ENCODE measurements at regions not wholly inside any gene's neighbourhood (a gene's known extent, or its start where the extent isn't known, plus 50 kb on each side); places are given as distances from the start of the nearest gene placed in this dataset.

- Mint-ChIP-seq H3K27ac (no peak overlapping the region), H3K4me1 (no peaks in the 10 kb centered on the region), H3K9me3 (peaks cover 0 to 3% (median 0%) of the 10 kb centered on the region in 5 donors), H3K4me3 (no peak overlapping the region), H3K36me3 (no peaks in the 10 kb centered on the region), H3K27me3 (no peaks in the 10 kb centered on the region)
- CTCF ChIA-PET, result no interaction called here
- Histone ChIP-seq H3K36me3 (ENCODE audit: insufficient read depth, low read length) (no peaks in the 10 kb centered on the region), H3K27ac (ENCODE audit: low read depth, low read length) (no peak overlapping the region), H3K27me3 (ENCODE audit: insufficient read depth, low read length, poor library complexity, severe bottlenecking) (no peaks in the 10 kb centered on the region), H3K9me3 (ENCODE audit: low read length) (no peaks in the 10 kb centered on the region), H3K4me1 (ENCODE audit: insufficient read depth, low read length) (no peaks in the 10 kb centered on the region), H3K4me3 (ENCODE audit: low read length) (no peak overlapping the region)
- POLR2A ChIA-PET, result no interaction called here
- DNase-seq, result no peak
Measured at GRCh38 chr2:156903335-156903734, 354.2 kb upstream of the GALNT5 start.

- no peaks in the 10 kb centered on the region for H3K9me3 ChIP-seq (ENCODE audit: low read length)
- no peak overlapping the region for H3K27ac ChIP-seq (ENCODE audit: low read depth, low read length)
- no peak for DNase-seq
- Mint-ChIP-seq H3K27ac (no peak overlapping the region), H3K9me3 (no peaks in the 10 kb centered on the region), H3K36me3 (no peaks in the 10 kb centered on the region), H3K4me1 (no peaks in the 10 kb centered on the region), H3K4me3 (no peak overlapping the region), H3K27me3 (no peaks in the 10 kb centered on the region)
- H3K4me3 ChIP-seq (ENCODE audit: low read length), result no peak overlapping the region
- POLR2A ChIA-PET, result no interaction called here
- no peaks in the 10 kb centered on the region for H3K27me3 ChIP-seq (ENCODE audit: insufficient read depth, low read length, poor library complexity, severe bottlenecking)
- no peaks in the 10 kb centered on the region for H3K4me1 ChIP-seq (ENCODE audit: insufficient read depth, low read length)
- CTCF ChIA-PET, result no interaction called here
- H3K36me3 ChIP-seq (ENCODE audit: insufficient read depth, low read length), result no peaks in the 10 kb centered on the region
Measured at GRCh38 chr2:156907806-156908205, 349.7 kb upstream of the GALNT5 start.

DNA sequence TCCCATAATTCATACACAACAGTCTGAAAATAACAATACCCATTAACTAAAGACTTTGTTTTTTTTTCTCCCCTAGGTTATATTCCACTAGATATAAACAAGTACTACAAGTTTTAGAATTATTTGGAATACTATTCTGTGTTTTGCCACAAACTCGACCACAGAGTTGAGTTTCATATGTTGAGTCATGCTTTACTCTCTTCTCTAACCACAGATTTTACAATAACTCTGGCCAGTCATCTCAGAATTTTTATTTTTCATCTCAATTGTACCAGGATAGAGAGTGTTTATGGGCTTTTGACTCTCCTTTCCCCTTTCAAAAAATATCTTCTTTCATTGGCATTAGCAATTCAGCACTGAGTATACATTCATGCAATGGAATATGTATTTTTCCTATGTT, 348.7 kb upstream of the GALNT5 start:
- no peak overlapping the region for H3K4me3 Mint-ChIP-seq
- Histone ChIP-seq H3K27ac (ENCODE audit: low read depth, low read length) (no peak overlapping the region), H3K4me1 (ENCODE audit: insufficient read depth, low read length) (no peaks in the 10 kb centered on the region), H3K9me3 (ENCODE audit: low read length) (no peaks in the 10 kb centered on the region), H3K27me3 (ENCODE audit: insufficient read depth, low read length, poor library complexity, severe bottlenecking) (no peaks in the 10 kb centered on the region), H3K36me3 (ENCODE audit: insufficient read depth, low read length) (no peaks in the 10 kb centered on the region), H3K4me3 (ENCODE audit: low read length) (no peak overlapping the region)
- no peaks in the 10 kb centered on the region for H3K9me3 Mint-ChIP-seq
- H3K27ac Mint-ChIP-seq, result no peak overlapping the region
- no peaks in the 10 kb centered on the region for H3K36me3 Mint-ChIP-seq
- H3K4me1 Mint-ChIP-seq, result no peaks in the 10 kb centered on the region
- ChIA-PET CTCF (no interaction called here), POLR2A (no interaction called here)
- no peaks in the 10 kb centered on the region for H3K27me3 Mint-ChIP-seq
- DNase-seq, result no peak

- DNase-seq, result no peak
- Histone ChIP-seq H3K36me3 (ENCODE audit: insufficient read depth, low read length) (no peaks in the 10 kb centered on the region), H3K27me3 (ENCODE audit: insufficient read depth, low read length, poor library complexity, severe bottlenecking) (no peaks in the 10 kb centered on the region), H3K27ac (ENCODE audit: low read depth, low read length) (no peak overlapping the region), H3K9me3 (ENCODE audit: low read length) (no peaks in the 10 kb centered on the region), H3K4me3 (ENCODE audit: low read length) (no peak overlapping the region), H3K4me1 (ENCODE audit: insufficient read depth, low read length) (no peaks in the 10 kb centered on the region)
- H3K4me3 Mint-ChIP-seq, result no peak overlapping the region
- POLR2A ChIA-PET, result no interaction called here
- H3K36me3 Mint-ChIP-seq, result no peaks in the 10 kb centered on the region
- no peaks in the 10 kb centered on the region for H3K9me3 Mint-ChIP-seq
- no peaks in the 10 kb centered on the region for H3K27me3 Mint-ChIP-seq
- CTCF ChIA-PET, result no interaction called here
- H3K27ac Mint-ChIP-seq, result no peak overlapping the region
- H3K4me1 Mint-ChIP-seq, result no peaks in the 10 kb centered on the region
Measured at GRCh38 chr2:156909983-156910382, 347.5 kb upstream of the GALNT5 start.

DNA sequence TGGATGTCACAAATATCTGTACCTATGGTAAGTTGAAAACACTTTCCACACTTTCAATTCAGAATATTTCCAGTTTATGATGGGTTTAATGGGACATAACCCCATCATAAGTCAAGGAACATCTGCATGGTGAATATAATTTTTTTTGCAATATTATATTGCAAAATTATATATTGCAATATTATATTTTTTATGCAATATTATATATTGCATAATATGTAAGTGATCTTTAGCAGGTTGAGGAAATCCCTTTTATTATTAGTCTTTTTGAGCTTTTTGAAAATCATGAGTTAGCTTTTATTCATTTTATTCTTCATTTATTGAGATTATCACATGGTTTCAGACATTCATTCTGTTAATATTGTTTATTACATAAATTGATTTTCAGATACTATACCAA, 342.2 kb upstream of the GALNT5 start:
- POLR2A ChIA-PET, result no interaction called here
- H3K4me1 Mint-ChIP-seq, result no peaks in the 10 kb centered on the region
- Histone ChIP-seq H3K9me3 (ENCODE audit: low read length) (no peaks in the 10 kb centered on the region), H3K27me3 (ENCODE audit: insufficient read depth, low read length, poor library complexity, severe bottlenecking) (no peaks in the 10 kb centered on the region), H3K4me1 (ENCODE audit: insufficient read depth, low read length) (no peaks in the 10 kb centered on the region), H3K27ac (ENCODE audit: low read depth, low read length) (no peak overlapping the region), H3K36me3 (ENCODE audit: insufficient read depth, low read length) (no peaks in the 10 kb centered on the region), H3K4me3 (ENCODE audit: low read length) (no peak overlapping the region)
- peaks cover 0 to 6% (median 5%) of the 10 kb centered on the region in 5 donors for H3K9me3 Mint-ChIP-seq
- no peak overlapping the region for H3K27ac Mint-ChIP-seq
- no peak overlapping the region for H3K4me3 Mint-ChIP-seq
- CTCF ChIA-PET, result no interaction called here
- H3K36me3 Mint-ChIP-seq, result no peaks in the 10 kb centered on the region
- H3K27me3 Mint-ChIP-seq, result no peaks in the 10 kb centered on the region
- no peak for DNase-seq

- DNase-seq, result no peak
- Histone ChIP-seq H3K27me3 (ENCODE audit: insufficient read depth, low read length, poor library complexity, severe bottlenecking) (no peaks in the 10 kb centered on the region), H3K27ac (ENCODE audit: low read depth, low read length) (no peak overlapping the region), H3K36me3 (ENCODE audit: insufficient read depth, low read length) (no peaks in the 10 kb centered on the region), H3K4me1 (ENCODE audit: insufficient read depth, low read length) (no peaks in the 10 kb centered on the region), H3K4me3 (ENCODE audit: low read length) (no peak overlapping the region), H3K9me3 (ENCODE audit: low read length) (no peaks in the 10 kb centered on the region)
- ChIA-PET CTCF (no interaction called here), POLR2A (no interaction called here)
- peaks cover 3 to 12% (median 8%) of the 10 kb centered on the region in 5 donors for H3K9me3 Mint-ChIP-seq
- no peaks in the 10 kb centered on the region for H3K4me1 Mint-ChIP-seq
- no peak overlapping the region for H3K4me3 Mint-ChIP-seq
- H3K27ac Mint-ChIP-seq, result peak overlapping the region in 1 of 8 donors; percentile 46
- H3K27me3 Mint-ChIP-seq, result no peaks in the 10 kb centered on the region
- H3K36me3 Mint-ChIP-seq, result peaks cover 0 to 3% (median 0%) of the 10 kb centered on the region in 3 donors
Measured at GRCh38 chr2:156918410-156918809, 339.1 kb upstream of the GALNT5 start.

GRCh38 chr2:156930423-156930822, 327.1 kb upstream of the GALNT5 start:
- CTCF ChIA-PET, result no interaction called here
- H3K4me1 Mint-ChIP-seq, result no peaks in the 10 kb centered on the region
- no peak overlapping the region for H3K4me3 Mint-ChIP-seq

DNA sequence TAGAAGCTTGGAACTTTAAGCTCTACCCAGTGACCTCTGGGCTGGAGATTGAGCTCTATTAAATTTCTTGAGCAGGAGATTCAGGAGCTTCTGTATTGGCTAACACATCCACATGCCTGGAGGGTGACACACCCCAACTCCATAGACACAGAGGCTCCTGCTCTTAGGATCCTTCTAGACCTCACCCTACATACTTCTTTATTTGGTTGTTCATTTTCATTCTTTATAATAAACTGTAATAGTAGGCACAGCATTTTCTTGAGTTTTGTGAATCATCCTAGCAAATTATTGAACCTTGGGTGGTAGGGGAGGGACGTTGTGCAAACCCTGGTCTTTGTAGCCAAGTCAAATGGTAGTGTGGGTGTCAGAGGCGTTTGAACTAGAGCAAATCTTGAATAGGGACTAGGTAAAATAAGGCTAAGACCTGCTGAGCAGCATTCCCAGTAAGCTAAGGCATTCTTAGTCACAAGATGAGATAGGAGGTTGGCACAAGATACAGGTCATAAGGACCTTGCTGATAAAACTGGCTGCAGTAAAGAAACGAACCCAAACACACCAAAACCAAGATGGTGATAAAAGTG, 323.8 kb upstream of the GALNT5 start:
- H3K27me3 ChIP-seq (ENCODE audit: insufficient read depth, low read length, poor library complexity, severe bottlenecking), result no peaks in the 10 kb centered on the region
- Mint-ChIP-seq H3K36me3 (no peaks in the 10 kb centered on the region), H3K4me1 (no peaks in the 10 kb centered on the region), H3K4me3 (no peak overlapping the region), H3K27me3 (no peaks in the 10 kb centered on the region), H3K27ac (no peak overlapping the region), H3K9me3 (no peaks in the 10 kb centered on the region)
- no peak for DNase-seq
- H3K27ac ChIP-seq (ENCODE audit: low read depth, low read length), result no peak overlapping the region
- no peak overlapping the region for H3K4me3 ChIP-seq (ENCODE audit: low read length)
- no peaks in the 10 kb centered on the region for H3K9me3 ChIP-seq (ENCODE audit: low read length)
- H3K36me3 ChIP-seq (ENCODE audit: insufficient read depth, low read length), result no peaks in the 10 kb centered on the region
- POLR2A ChIA-PET, result no interaction called here
- H3K4me1 ChIP-seq (ENCODE audit: insufficient read depth, low read length), result no peaks in the 10 kb centered on the region
- CTCF ChIA-PET, result no interaction called here

More at GRCh38 chr2:156930423-156930822, 327.1 kb upstream of the GALNT5 start:
- Histone ChIP-seq H3K4me3 (ENCODE audit: low read length) (no peak overlapping the region), H3K4me1 (ENCODE audit: insufficient read depth, low read length) (no peaks in the 10 kb centered on the region), H3K9me3 (ENCODE audit: low read length) (no peaks in the 10 kb centered on the region), H3K27ac (ENCODE audit: low read depth, low read length) (no peak overlapping the region), H3K36me3 (ENCODE audit: insufficient read depth, low read length) (no peaks in the 10 kb centered on the region), H3K27me3 (ENCODE audit: insufficient read depth, low read length, poor library complexity, severe bottlenecking) (no peaks in the 10 kb centered on the region)
- Mint-ChIP-seq H3K27me3 (no peaks in the 10 kb centered on the region), H3K36me3 (no peaks in the 10 kb centered on the region), H3K9me3 (peaks cover 0 to 5% (median 3%) of the 10 kb centered on the region in 5 donors), H3K27ac (no peak overlapping the region)
- DNase-seq, result no peak
- POLR2A ChIA-PET, result no interaction called here

- H3K27me3 ChIP-seq (ENCODE audit: insufficient read depth, low read length, poor library complexity, severe bottlenecking), result no peaks in the 10 kb centered on the region
- no peaks in the 10 kb centered on the region for H3K9me3 ChIP-seq (ENCODE audit: low read length)
- Mint-ChIP-seq H3K27ac (no peak overlapping the region), H3K9me3 (no peaks in the 10 kb centered on the region), H3K4me3 (no peak overlapping the region), H3K36me3 (no peaks in the 10 kb centered on the region), H3K27me3 (no peaks in the 10 kb centered on the region), H3K4me1 (no peaks in the 10 kb centered on the region)
- CTCF ChIA-PET, result no interaction called here
- no peak overlapping the region for H3K27ac ChIP-seq (ENCODE audit: low read depth, low read length)
- POLR2A ChIA-PET, result no interaction called here
- H3K4me1 ChIP-seq (ENCODE audit: insufficient read depth, low read length), result no peaks in the 10 kb centered on the region
- no peak for DNase-seq
- H3K4me3 ChIP-seq (ENCODE audit: low read length), result no peak overlapping the region
- no peaks in the 10 kb centered on the region for H3K36me3 ChIP-seq (ENCODE audit: insufficient read depth, low read length)
Measured at GRCh38 chr2:156935616-156936015, 321.9 kb upstream of the GALNT5 start.
